ENCODE measurements at regions not wholly inside any gene's neighbourhood (a gene's known extent, or its start where the extent isn't known, plus 50 kb on each side); places are given as distances from the start of the nearest gene placed in this dataset.

DNA sequence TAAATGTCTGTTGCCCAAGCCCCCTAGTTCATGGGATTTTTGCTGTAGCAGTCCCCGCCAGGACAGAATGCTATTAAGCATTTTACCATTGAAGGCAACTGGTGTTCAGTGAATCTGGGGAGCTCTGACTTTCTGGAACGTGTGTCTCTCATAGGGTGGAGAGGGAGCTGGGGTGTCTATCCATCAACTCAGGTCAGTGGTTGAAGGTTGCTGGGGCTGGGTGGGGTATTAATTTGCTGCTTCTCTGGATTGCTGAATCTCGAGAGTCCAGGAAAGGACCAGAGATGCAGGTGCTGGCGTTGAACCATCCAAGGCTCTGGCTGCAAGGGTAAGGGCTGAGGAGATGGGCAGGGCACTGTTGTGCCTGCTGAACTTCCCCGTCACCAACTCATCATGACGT is 66.8 kb upstream of the NCK2 start:
- Histone ChIP-seq H3K27ac (no peak overlapping the region), H3K36me3 (no peaks in the 10 kb centered on the region), H3K9me3 (no peaks in the 10 kb centered on the region), H3K4me1 (ENCODE audit: control insufficient read depth in 1 of 2, low read depth in 2 of 2) (no peaks in the 10 kb centered on the region), H3K4me3 (no peak overlapping the region), H3K27me3 (replicated peaks; ENCODE audit: insufficient read depth) (no peaks in the 10 kb centered on the region)
- ATAC-seq (ENCODE audit: insufficient number of reproducible peaks, low FRiP score, low read depth): no peak
- DNase-seq (ENCODE audit: low spot score): no peak
- TF ChIP-seq, protein P1, sequence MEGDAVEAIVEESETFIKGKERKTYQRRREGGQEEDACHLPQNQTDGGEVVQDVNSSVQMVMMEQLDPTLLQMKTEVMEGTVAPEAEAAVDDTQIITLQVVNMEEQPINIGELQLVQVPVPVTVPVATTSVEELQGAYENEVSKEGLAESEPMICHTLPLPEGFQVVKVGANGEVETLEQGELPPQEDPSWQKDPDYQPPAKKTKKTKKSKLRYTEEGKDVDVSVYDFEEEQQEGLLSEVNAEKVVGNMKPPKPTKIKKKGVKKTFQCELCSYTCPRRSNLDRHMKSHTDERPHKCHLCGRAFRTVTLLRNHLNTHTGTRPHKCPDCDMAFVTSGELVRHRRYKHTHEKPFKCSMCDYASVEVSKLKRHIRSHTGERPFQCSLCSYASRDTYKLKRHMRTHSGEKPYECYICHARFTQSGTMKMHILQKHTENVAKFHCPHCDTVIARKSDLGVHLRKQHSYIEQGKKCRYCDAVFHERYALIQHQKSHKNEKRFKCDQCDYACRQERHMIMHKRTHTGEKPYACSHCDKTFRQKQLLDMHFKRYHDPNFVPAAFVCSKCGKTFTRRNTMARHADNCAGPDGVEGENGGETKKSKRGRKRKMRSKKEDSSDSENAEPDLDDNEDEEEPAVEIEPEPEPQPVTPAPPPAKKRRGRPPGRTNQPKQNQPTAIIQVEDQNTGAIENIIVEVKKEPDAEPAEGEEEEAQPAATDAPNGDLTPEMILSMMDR (IDR thresholded peaks at IDR 0.05): no peak

DNA sequence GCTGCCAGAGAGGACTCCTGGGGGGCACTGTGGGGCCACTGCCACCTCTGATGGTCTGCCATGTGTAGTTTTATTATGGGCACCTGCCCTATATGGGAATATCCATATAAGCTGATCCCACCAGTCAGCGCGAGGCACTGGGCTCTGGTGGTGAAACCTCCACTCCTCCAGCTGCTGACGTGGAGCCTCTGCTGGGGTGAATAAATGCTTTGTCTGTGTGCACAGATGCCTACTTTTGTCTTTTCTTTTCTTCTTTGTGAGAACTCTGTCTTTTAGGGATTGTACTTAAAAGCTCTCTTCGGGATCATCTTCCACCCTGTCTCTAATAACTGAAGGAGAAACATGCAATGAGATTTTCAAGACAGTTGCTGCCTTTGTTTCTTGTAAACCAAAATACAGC is 68.9 kb upstream of the NCK2 start:
- Histone ChIP-seq H3K27ac (no peak overlapping the region), H3K36me3 (no peaks in the 10 kb centered on the region), H3K9me3 (no peaks in the 10 kb centered on the region), H3K4me3 (no peak overlapping the region), H3K4me1 (ENCODE audit: control insufficient read depth in 1 of 2, low read depth in 2 of 2) (peaks cover 5 to 7% of the 10 kb centered on the region in 2 donors), H3K27me3 (replicated peaks; ENCODE audit: insufficient read depth) (no peaks in the 10 kb centered on the region)
- TF ChIP-seq, protein P1 (IDR thresholded peaks at IDR 0.05): no peak
- no peak for ATAC-seq (ENCODE audit: insufficient number of reproducible peaks, low FRiP score, low read depth)
- no peak for DNase-seq (ENCODE audit: low spot score)

DNA sequence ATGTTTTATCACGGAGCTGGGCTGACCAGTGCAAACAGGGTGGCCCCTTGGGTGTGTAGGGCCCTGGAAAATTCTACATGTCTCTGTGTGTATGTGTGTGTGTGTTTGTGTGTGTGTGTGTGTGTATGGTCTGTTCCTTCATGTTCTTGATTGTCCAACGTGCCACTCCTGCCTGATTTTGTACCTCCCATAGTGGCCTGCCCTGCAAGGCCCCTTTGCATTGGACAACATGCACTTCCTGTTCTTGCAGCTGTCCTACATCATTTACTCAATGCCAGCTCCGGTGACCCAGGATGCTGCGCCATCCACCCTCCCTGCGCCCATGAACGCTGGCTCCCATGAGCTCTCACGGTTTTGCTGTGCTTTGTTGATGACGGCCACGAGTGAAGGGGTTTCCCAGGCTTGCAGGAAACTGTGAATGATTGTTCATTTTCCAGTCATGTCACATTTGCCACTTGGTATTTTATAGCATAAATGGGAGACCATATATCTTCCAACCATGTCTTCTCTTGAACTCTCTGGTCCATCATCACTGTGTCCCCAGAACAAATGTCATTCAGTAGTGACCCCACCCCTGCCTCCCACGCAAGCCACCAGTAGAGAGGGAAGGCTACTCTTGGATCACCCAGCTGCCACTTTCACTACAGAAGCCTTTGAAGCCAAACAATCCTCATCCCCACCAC is 69.7 kb upstream of the NCK2 start:
- peaks cover 7 to 14% of the 10 kb centered on the region in 2 donors for H3K4me1 ChIP-seq (ENCODE audit: control insufficient read depth in 1 of 2, low read depth in 2 of 2)
- H3K4me3 ChIP-seq: no peak overlapping the region
- DNase-seq (ENCODE audit: low spot score) (no peak), ATAC-seq (ENCODE audit: insufficient number of reproducible peaks, low FRiP score, low read depth) (no peak)
- no peaks in the 10 kb centered on the region for H3K27me3 ChIP-seq (replicated peaks; ENCODE audit: insufficient read depth)
- TF ChIP-seq, protein P1 (IDR thresholded peaks at IDR 0.05): no peak
- no peaks in the 10 kb centered on the region for H3K36me3 ChIP-seq
- H3K27ac ChIP-seq: no peak overlapping the region
- no peaks in the 10 kb centered on the region for H3K9me3 ChIP-seq

DNA sequence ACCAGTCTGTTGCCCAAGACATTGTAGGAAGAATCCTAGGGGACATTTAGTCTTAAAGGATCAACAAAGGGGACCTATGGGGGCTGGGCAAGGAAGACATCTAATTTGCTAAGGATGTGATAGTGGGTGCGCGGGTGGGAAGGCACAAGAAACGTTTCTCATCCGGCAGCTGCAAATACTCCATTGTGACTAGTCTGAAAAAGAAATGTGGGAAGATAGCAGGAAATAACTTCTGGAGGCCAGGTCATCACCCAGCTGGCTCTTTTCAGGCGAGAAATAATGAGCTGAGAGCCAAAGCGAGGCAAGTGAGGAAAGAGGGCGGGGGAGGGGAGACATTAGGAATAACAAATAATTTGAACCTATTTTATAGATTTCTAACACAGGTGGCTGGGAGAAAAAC is 70.3 kb upstream of the NCK2 start:
- TF ChIP-seq, protein P1 (IDR thresholded peaks at IDR 0.05): no peak
- Histone ChIP-seq H3K4me1 (ENCODE audit: control insufficient read depth in 1 of 2, low read depth in 2 of 2) (peaks cover 7 to 14% of the 10 kb centered on the region in 2 donors), H3K4me3 (no peak overlapping the region), H3K27ac (no peak overlapping the region), H3K36me3 (no peaks in the 10 kb centered on the region), H3K9me3 (no peaks in the 10 kb centered on the region), H3K27me3 (replicated peaks; ENCODE audit: insufficient read depth) (no peaks in the 10 kb centered on the region)
- ATAC-seq (ENCODE audit: insufficient number of reproducible peaks, low FRiP score, low read depth) (no peak), DNase-seq (ENCODE audit: low spot score) (no peak)

DNA sequence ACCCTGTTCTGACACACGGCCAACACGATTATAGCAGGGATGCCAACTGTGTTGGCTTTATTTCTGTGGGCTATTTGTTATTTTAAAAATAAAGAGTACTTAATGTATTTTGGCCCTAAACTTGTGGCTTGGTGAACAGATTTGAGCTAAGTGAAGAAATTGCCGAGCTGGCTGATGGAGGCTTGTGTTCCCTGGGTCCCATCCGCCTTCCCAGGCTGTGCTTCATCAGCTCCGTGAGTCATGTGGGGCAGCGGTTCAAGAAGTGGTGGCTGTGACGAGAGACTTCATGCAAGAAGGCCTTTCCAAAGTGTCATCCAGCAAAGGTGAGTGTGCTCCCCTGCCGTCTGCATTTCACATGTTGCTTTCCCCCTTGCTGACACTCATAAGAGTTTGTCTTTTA is 73.6 kb upstream of the NCK2 start:
- Histone ChIP-seq H3K9me3 (peaks cover 1% of the 10 kb centered on the region), H3K27me3 (replicated peaks; ENCODE audit: insufficient read depth) (no peaks in the 10 kb centered on the region), H3K36me3 (no peaks in the 10 kb centered on the region), H3K4me3 (peak overlapping the region; percentile 37), H3K4me1 (ENCODE audit: control insufficient read depth in 1 of 2, low read depth in 2 of 2) (peaks cover 7 to 14% of the 10 kb centered on the region in 2 donors), H3K27ac (peak overlapping the region in 1 of 2 donors; percentile 48)
- ATAC-seq (ENCODE audit: insufficient number of reproducible peaks, low FRiP score, low read depth) (peak; percentile 67), DNase-seq (ENCODE audit: low spot score) (peak; percentile 60)
- TF ChIP-seq, protein P1 (IDR thresholded peaks at IDR 0.05): no peak
